Stimulated activated naive CD8-positive, alpha-beta T cell treated with anti-CD3 and anti-CD28 coated beads, Interleukin-15, amount 100 ng/mL, for 72 hours (primary cell): ENCODE measurements at regions not wholly inside any gene's neighbourhood (a gene's known extent, or its start where the extent isn't known, plus 50 kb on each side); places are given as distances from the start of the nearest gene placed in this dataset.

Experiments used
- ATAC-seq: fragments of 150-1000 bp; cut with Tn5 transposase; 2 replicates; pipeline ENCODE4 v1.10.0; 2021; ENCODE audit warnings: mild to moderate bottlenecking, moderate library complexity
- DNase-seq, 2 donors: peaks; one replicate each; pipeline ENCODE4 v3.0.0; 2021 to 2022
- H3K27ac Mint-ChIP-seq, 2 donors: one replicate each; pipeline ENCODE4 v1.8.0; 2022; ENCODE audit warnings: mild to moderate bottlenecking in 2 of 2, mixed read lengths in 2 of 2, moderate library complexity in 2 of 2
- H3K27me3 Mint-ChIP-seq: one replicate; pipeline ENCODE4 v1.8.0; 2022; ENCODE audit warnings: mixed read lengths
- H3K4me1 Mint-ChIP-seq: one replicate; pipeline ENCODE4 v1.8.0; 2022; ENCODE audit warnings: mild to moderate bottlenecking, mixed read lengths
- H3K4me3 Mint-ChIP-seq, 2 donors: one replicate each; pipeline ENCODE4 v1.8.0; 2022; ENCODE audit warnings: mild to moderate bottlenecking in 2 of 2, mixed read lengths in 2 of 2, moderate library complexity in 1 of 2
- H3K9me3 Mint-ChIP-seq, 2 donors: one replicate each; pipeline ENCODE4 v1.8.0; 2022; ENCODE audit warnings: mixed read lengths in 2 of 2

DNA sequence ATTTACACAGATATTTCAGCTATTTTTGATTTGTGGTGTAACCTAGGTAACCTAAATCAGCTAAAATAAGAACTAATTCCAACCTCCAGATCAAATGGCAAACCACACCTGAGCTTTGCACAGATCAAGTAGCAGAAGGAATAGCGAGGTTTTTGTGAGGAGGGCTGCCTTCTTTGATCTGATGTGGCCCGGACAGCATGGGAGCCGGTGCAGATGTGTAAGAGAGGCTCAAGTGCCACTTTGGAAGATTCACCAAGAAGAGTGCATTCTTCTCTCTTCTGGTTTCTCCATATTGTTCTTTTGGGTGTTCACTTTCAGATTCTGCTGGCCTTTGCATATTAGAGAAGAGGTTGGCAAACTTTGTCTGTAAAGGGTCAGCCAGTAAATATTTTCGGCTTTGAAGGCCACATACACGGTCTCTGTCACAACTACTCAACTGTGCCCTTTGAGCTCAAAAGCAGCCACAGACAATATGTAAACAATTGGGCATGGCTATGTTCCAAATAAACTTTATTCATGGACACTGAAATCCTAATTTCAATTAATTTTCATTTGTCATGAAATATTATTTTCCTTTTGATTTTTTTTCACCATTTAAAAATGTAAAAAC lies 78.9 kb upstream of the FAM9C start:
- peaks cover 45% of the 10 kb centered on the region for H3K4me1 Mint-ChIP-seq
- H3K4me3 Mint-ChIP-seq = peak overlapping the region; percentile 59 to 60
- no peaks in the 10 kb centered on the region for H3K27me3 Mint-ChIP-seq
- peak overlapping the region; percentile 82 to 92 for H3K27ac Mint-ChIP-seq
- DNase-seq = no peak
- H3K9me3 Mint-ChIP-seq = no peaks in the 10 kb centered on the region
- ATAC-seq = no peak

DNA sequence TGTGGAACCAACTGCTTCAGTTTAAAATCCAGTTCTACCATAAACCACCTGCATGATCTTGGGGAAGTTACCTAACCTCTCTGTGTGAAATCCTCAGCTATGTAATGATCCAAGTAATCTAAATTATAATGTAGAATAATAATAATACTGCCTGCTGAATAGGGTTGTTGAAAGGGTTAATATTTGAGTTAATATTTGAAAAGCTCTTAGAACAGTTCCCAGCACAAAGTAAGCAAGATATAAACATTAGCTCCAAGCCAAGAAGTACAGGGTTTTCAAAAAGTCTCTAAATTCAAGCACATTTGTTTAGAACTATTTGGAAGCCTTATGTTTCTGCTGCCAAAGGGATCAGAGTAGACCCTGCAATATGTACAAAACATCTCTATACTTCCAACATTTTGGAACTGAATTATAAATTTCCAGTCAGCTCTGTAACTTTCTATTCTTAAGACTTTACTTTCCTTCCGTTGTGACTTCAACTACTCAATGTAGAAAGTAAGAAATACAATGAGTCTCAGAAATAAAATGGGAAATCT lies 76.7 kb upstream of the FAM9C start:
- Mint-ChIP-seq H3K4me3 (no peak overlapping the region), H3K27ac (no peak overlapping the region), H3K4me1 (peaks cover 26% of the 10 kb centered on the region), H3K9me3 (peaks cover 0 to 14% of the 10 kb centered on the region in 2 donors), H3K27me3 (no peaks in the 10 kb centered on the region)
- no peak for DNase-seq
- ATAC-seq = no peak

DNA sequence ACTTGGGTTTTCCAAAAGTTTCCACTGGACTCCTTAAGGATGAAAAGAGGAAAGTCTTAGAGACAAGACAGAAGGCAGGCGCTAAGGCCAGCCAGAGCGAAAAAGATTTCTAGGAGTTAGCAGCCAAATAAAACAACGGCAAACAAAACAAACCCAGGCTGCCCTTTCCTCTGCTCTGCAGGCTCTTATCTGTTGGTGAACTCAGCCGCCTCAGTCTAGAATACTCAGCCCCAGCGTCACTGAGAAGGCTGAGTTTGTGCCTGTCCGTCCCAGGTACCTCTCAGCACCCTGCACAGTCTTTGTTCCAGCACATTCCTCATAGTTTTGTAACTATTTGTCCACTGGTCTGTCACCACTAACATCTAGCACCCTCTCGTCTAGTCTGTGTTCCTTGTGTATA lies 75.6 kb upstream of the FAM9C start:
- H3K4me1 Mint-ChIP-seq = peaks cover 19% of the 10 kb centered on the region
- peaks cover 0 to 14% of the 10 kb centered on the region in 2 donors for H3K9me3 Mint-ChIP-seq
- ATAC-seq (no peak), DNase-seq (no peak)
- H3K4me3 Mint-ChIP-seq = no peak overlapping the region
- peak overlapping the region in 1 of 2 donors; percentile 70 for H3K27ac Mint-ChIP-seq
- no peaks in the 10 kb centered on the region for H3K27me3 Mint-ChIP-seq

DNA sequence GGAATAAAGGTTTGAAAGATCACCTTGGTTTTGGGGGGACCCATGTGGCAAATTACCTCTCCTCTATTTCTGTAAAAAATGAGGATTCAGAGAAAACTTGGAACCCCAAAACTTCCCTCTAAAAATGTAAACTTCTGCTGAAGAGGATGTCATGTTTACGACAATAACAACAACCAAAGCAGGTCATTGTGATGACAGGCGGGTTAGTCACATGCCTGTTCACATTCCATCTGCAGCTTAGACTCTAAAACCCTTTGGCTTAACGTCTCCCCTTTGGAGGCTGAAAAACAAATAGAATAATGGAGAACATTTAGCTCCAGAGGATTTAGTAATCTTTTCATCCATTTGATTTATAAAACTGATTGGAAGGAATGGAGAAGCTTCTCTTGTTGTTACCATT lies 75.0 kb upstream of the FAM9C start:
- H3K27me3 Mint-ChIP-seq = no peaks in the 10 kb centered on the region

DNA sequence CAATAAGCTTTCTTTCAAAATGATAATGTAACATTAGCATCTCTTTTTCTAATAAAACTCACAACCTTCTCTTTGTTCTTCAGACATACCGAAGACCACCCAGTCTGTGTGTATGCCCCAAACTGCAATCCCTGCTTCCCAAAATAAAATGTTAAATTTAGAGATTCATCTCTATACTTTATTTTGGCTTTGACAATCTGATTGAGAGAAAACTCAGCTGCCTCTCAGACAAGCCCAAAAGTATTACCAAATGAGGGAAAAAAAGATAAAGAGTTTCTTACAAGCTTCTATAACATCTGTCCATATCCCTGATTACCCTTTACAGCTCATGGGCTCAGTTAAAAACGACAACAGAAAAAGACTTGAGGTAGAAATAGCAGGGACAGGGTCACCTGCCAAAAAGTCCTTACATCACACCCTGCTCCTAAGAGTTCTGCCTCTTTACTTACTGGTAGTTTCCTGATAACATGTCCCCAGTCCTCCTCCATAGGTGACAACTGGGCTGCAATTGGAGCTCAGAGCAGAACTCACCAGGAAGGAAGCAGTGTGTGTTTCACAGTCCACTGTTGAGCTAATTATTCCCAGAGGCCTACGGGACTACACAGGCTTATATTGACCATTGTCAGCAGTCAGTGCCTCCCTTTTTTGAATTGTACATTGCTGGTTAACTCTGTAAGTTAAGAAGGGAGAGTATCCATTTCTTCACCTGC lies 70.9 kb upstream of the FAM9C start:
- Mint-ChIP-seq H3K4me1 (no peaks in the 10 kb centered on the region), H3K27me3 (no peaks in the 10 kb centered on the region), H3K27ac (no peak overlapping the region), H3K9me3 (peaks cover 0 to 14% of the 10 kb centered on the region in 2 donors), H3K4me3 (no peak overlapping the region)
- no peak for ATAC-seq
- no peak for DNase-seq

More for the DNA sequence above, 75.0 kb upstream of the FAM9C start:
- H3K4me1 Mint-ChIP-seq = peaks cover 12% of the 10 kb centered on the region
- no peak overlapping the region for H3K4me3 Mint-ChIP-seq
- H3K9me3 Mint-ChIP-seq = peaks cover 0 to 14% of the 10 kb centered on the region in 2 donors
- ATAC-seq = no peak
- H3K27ac Mint-ChIP-seq = no peak overlapping the region
- DNase-seq = no peak

DNA sequence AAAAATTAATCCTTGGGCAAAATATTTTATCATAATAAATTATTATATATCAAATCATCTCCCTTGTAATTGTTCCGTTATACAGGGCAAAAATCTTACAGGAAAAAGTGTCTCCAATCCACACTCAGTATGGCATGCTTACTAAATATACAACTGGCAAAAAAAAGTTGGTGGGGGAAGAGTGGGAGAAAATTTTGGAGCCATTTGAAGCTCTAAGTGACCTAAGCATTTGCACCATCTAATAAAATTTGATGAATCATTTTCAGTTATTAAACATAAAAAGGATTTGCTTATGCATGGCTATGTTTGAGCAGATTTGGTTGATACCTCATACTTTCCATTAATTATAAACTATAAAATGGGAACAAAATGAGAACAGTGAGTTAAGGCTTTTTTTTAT lies 68.1 kb upstream of the FAM9C start:
- Mint-ChIP-seq H3K4me1 (no peaks in the 10 kb centered on the region), H3K9me3 (peaks cover 0 to 14% of the 10 kb centered on the region in 2 donors), H3K27ac (no peak overlapping the region), H3K4me3 (no peak overlapping the region), H3K27me3 (no peaks in the 10 kb centered on the region)
- DNase-seq (no peak), ATAC-seq (no peak)

DNA sequence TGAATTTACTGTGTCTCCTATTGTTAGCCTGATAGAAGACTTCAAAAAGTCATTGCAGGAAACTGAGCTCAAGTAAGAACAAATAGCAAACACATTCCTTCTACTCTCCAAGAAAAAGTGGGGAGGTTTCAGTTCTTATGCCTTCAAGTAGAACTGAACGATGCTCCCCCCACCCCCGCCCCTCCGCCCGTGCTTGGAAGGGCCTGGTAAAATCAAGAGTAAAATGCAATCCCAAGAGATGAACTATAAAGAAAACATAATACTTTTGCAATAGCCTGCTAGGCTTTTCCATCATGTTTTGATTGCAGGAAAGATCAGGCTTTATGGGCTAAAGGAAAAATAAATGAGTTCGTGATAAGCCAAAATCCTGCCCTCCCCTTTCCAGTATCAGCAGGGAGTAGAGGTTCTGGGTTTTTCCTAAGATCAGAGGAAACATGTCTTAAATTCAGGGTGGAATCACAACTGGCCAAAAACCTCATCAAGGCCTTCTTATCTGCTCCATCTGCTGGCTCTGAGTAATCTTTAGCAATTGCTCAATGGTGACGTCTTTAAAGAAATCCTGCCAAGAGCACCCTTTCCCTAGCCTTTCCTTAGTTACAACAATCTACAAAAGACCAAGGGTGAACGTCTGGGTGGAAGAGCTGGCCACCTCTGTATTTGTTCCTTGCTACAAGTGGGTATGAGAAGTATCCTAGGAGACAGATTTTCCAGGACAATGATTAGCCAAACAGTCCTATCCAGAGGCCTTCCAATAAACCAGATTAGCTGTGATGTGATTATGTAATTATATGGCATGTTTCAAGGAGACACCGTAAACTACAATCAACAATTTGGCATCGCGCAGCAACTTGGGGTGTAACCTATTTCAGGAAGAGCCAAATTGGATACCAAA lies 66.3 kb upstream of the FAM9C start:
- ATAC-seq (no peak), DNase-seq (no peak)
- Mint-ChIP-seq H3K4me3 (no peak overlapping the region), H3K27ac (no peak overlapping the region), H3K9me3 (no peaks in the 10 kb centered on the region), H3K27me3 (no peaks in the 10 kb centered on the region), H3K4me1 (no peaks in the 10 kb centered on the region)

DNA sequence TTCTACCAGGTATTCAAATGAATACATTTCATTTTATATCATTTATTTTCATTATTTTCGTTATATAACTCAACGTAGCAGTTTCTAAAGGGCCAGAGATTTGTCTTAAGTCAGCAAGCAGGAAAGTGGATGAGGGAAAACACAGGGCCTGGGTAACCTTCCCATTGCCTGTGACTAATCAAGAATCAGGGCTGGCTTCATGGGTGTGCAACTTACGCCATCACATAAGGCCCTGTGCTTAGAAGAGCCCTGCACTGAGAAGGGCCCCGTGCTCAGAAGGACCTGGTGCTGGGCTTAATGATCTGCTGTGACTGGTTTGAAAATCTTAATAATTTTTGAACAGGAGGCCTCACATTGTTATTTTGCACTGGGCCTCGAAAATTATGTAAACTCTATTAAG lies 65.4 kb upstream of the FAM9C start:
- DNase-seq = no peak
- no peaks in the 10 kb centered on the region for H3K27me3 Mint-ChIP-seq
- H3K4me3 Mint-ChIP-seq = no peak overlapping the region
- H3K27ac Mint-ChIP-seq = no peak overlapping the region
- no peak for ATAC-seq
- H3K9me3 Mint-ChIP-seq = no peaks in the 10 kb centered on the region
- no peaks in the 10 kb centered on the region for H3K4me1 Mint-ChIP-seq

DNA sequence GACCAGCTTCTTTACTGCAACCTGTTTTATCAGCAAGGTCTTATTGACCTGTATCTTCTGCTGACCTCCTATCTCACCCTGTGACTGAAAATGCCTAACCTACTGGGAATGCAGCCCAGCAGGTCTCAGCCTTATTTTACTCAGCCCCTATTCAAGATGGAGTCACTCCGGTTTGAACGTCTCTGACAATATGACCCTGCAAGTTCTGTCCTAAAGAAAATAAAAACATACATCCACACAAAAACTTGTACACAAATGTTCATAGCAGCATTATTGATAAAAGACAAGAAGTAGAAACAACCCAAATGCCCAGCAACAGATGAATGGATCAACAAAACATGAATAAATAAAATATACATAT lies 59.5 kb upstream of the FAM9C start:
- Mint-ChIP-seq H3K4me3 (no peak overlapping the region), H3K27ac (no peak overlapping the region), H3K9me3 (peaks cover 0 to 8% of the 10 kb centered on the region in 2 donors), H3K4me1 (peaks cover 35% of the 10 kb centered on the region), H3K27me3 (no peaks in the 10 kb centered on the region)
- no peak for ATAC-seq
- DNase-seq = no peak

DNA sequence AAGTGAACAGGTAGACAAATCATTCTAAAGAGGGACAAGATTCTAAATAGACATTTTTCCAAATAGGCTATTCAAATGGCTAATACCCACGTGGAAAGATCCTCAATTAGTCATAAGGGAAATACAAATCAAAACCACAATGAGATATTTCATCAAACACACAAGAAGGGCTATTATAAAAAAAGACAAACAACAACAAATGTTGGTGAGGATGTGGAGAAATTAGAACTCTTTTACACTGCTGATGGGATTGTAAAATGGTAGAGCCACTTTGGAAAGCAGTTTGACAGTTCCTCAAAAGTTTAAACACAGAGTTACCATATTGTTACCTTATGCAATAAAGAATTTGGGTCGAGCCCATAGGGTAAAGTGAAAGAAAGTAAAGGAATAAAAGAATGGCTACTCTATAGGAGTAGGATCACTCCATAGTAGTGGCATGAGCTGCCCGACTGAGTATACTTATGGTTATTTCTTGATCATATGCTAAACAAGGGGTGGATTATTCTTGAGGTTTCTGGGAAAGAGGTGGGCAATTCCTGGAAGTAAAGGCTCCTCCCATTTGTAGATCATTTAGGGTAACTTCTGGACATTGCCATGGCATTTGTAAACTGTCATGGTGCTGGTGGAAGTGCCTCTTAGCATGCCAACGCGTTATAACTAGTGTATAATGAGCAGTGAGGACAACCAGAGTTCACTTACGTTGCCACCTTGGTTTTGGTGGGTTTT lies 58.9 kb upstream of the FAM9C start:
- Mint-ChIP-seq H3K4me1 (peaks cover 35% of the 10 kb centered on the region), H3K4me3 (no peak overlapping the region), H3K27ac (no peak overlapping the region), H3K9me3 (peaks cover 0 to 8% of the 10 kb centered on the region in 2 donors), H3K27me3 (no peaks in the 10 kb centered on the region)
- DNase-seq = no peak
- no peak for ATAC-seq

DNA sequence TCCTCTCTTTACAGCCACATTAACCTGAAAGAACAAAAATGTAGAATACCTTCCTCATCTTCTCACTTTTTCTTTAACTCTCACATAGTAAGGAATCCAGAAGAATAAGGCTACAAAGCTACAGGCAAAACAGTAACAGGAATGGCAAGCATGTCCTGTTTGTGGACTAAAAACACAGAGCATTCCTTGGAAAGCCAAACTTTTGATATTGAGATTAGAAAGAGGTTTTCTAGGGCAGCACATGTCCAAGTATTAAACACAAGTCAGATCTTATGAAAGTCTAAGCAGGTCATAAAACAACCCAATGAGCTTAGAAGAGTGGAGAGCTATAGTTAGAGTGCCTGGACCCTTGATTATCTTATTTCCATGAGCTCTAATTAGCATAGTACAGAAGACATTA lies 58.2 kb upstream of the FAM9C start:
- Mint-ChIP-seq H3K27me3 (no peaks in the 10 kb centered on the region), H3K4me3 (no peak overlapping the region), H3K4me1 (peaks cover 35% of the 10 kb centered on the region), H3K9me3 (peaks cover 0 to 8% of the 10 kb centered on the region in 2 donors), H3K27ac (no peak overlapping the region)
- ATAC-seq = no peak
- no peak for DNase-seq

DNA sequence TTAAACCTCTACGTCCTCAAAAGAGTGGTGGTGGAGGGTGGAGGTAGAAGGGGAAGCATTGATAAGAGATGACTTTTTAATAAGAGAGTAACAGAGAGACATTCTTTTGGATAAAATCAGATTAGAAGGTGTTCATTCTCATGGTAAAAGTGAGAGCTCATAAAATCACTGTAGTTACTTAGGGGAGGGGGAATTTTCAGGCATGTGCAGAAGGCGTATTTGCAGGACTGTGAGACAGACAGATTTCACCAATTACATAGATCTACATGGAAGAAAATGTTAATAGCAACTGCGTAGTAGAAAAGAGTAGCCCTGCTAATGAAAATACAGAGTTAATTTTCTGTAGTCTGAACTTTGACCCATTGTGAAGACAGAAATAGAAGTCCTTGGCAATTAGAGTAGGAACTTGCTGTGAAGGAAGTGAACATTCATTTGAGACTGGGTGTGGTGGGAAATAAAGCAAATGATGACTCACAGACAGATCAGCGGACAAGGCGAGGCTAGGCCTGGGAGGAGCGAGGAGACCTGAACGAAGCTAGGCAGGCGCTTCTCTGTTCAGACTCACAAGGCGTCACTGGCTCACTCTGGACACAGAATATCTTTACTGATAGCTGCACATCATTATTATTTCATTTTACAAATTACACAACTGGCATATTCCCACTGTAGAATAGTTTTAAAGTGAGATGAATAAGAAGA lies 57.2 kb upstream of the FAM9C start:
- H3K27ac Mint-ChIP-seq = no peak overlapping the region
- H3K4me1 Mint-ChIP-seq = peaks cover 40% of the 10 kb centered on the region
- peaks cover 0 to 8% of the 10 kb centered on the region in 2 donors for H3K9me3 Mint-ChIP-seq
- ATAC-seq = no peak
- no peak overlapping the region for H3K4me3 Mint-ChIP-seq
- DNase-seq = no peak
- no peaks in the 10 kb centered on the region for H3K27me3 Mint-ChIP-seq

DNA sequence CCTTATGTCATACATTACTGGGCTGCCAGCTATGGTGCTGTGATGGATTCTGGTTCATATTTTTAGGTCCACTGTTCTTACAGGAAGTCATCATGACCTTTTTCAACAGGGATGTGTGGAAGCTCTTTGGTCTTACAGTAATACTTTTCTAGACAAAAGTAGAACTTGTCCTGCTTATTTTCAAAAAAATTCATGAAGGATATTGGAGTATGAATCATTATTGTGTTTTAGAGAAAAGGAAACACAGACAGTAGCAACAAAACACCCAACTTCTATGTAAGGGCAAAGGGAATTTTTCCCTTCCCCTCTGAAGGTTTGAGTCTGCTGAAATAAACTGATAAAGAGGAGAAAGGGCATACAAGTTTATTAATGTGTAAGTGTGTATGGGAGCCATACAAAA lies 54.7 kb upstream of the FAM9C start:
- Mint-ChIP-seq H3K9me3 (peaks cover 0 to 8% of the 10 kb centered on the region in 2 donors), H3K27me3 (no peaks in the 10 kb centered on the region), H3K4me3 (peak overlapping the region in 1 of 2 donors; percentile 26), H3K27ac (peak overlapping the region in 1 of 2 donors; percentile 13), H3K4me1 (peaks cover 62% of the 10 kb centered on the region)
- DNase-seq (no peak), ATAC-seq (no peak)

DNA sequence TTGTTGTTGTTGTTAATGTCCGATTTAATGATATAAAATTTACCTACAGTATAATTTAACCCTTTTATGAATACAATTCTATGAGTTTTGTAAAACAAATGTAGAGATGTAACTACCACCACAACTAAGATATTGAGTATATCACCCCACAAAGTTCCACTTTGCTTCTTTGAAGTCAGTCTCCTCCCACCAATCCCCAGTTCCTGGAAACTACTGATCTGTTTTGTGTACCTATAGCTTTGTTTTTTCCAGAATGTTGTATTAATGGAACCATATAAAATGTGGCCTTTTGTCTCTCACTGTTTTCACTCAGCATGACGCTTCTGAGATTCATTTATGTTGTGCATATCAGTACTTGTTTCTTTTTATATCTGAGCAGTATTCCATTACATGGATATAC lies 52.3 kb upstream of the FAM9C start:
- Mint-ChIP-seq H3K27me3 (no peaks in the 10 kb centered on the region), H3K4me1 (peaks cover 73% of the 10 kb centered on the region), H3K4me3 (peak overlapping the region; percentile 23 to 41), H3K9me3 (no peaks in the 10 kb centered on the region), H3K27ac (no peak overlapping the region)
- no peak for ATAC-seq
- DNase-seq = no peak
